IMR-90 (cell line): ENCODE measurements at regions not wholly inside any gene's neighbourhood (a gene's known extent, or its start where the extent isn't known, plus 50 kb on each side); places are given as distances from the start of the nearest gene placed in this dataset.

Experiments used
- ATAC-seq: fragments of 200-7000 bp; cut with Tn5 transposase; 2 replicates; pipeline ENCODE4 v1.9.1; 2020; ENCODE audit warnings: low read depth, mild to moderate bottlenecking, moderate library complexity
- BruUV-seq: library from RNA; stranded (reverse); fragments of 400-500 nt; replicated peaks from 2 replicates; lab custom pipeline; 2021; lab: Mats Ljungman, UMichigan
- CTCF ChIA-PET: fragments of 300-600 bp; formaldehyde crosslinking; extraction: SDS; loops from one replicate; lab custom pipeline; 2021; ENCODE audit warnings: antibody characterized with exemption; lab: Yijun Ruan, JAX
- POLR2A ChIA-PET: fragments of 300-600 bp; sonication (Branson Sonifier 250); formaldehyde crosslinking; loops from one replicate; lab custom pipeline; 2022; ENCODE audit warnings: antibody characterized with exemption; ENCODE audit not compliant: unreplicated experiment; lab: Charles Lee
- DNase-seq: peaks from one replicate; pipeline ENCODE4 v3.0.0; 2013
- H2AFZ ChIP-seq: replicated peaks from 2 replicates; pipeline ENCODE3; 2013; ENCODE audit warnings: low read length, mild to moderate bottlenecking; ENCODE audit not compliant: poor library complexity
- H2AK5ac ChIP-seq: 2 replicates; pipeline ENCODE4 v1.6.1; 2013; ENCODE audit warnings: low read depth, low read length, inconsistent platforms
- H2AK9ac ChIP-seq: replicated peaks from 2 replicates; pipeline ENCODE3; 2013; ENCODE audit warnings: mild to moderate bottlenecking, low read depth, low read length, moderate library complexity; ENCODE audit not compliant: poor library complexity
- H2BK120ac ChIP-seq: 2 replicates; pipeline ENCODE4 v1.6.1; 2013; ENCODE audit warnings: low read depth, low read length, inconsistent platforms
- H2BK15ac ChIP-seq: 3 replicates; pipeline ENCODE4 v1.6.1; 2013; ENCODE audit warnings: low read depth, low read length, inconsistent platforms
- H2BK20ac ChIP-seq: 2 replicates; pipeline ENCODE4 v1.6.1; 2013; ENCODE audit warnings: low read depth, mild to moderate bottlenecking, inconsistent platforms, low read length, moderate library complexity
- H2BK5ac ChIP-seq: 2 replicates; pipeline ENCODE4 v1.6.1; 2013; ENCODE audit warnings: mild to moderate bottlenecking, low read depth, low read length, inconsistent platforms; ENCODE audit not compliant: poor library complexity, severe bottlenecking
- H3K14ac ChIP-seq: replicated peaks from 2 replicates; pipeline ENCODE4 v1.6.1; 2013; ENCODE audit warnings: low read depth, low read length, inconsistent platforms
- H3K18ac ChIP-seq: 2 replicates; pipeline ENCODE4 v1.6.1; 2013; ENCODE audit warnings: low read depth, low read length, control low read depth
- H3K23ac ChIP-seq: 2 replicates; pipeline ENCODE4 v1.6.1; 2013; ENCODE audit warnings: low read depth, low read length, inconsistent platforms
- H3K27ac ChIP-seq: 2 replicates; pipeline ENCODE4 v1.5.1; 2013; ENCODE audit warnings: mild to moderate bottlenecking, control low read depth, low read length; ENCODE audit not compliant: insufficient read depth
- H3K27me3 ChIP-seq: 2 replicates; pipeline ENCODE4 v1.6.1; 2013; ENCODE audit warnings: low read length; ENCODE audit not compliant: control insufficient read depth, insufficient read depth
- H3K36me3 ChIP-seq: 2 replicates; pipeline ENCODE4 v1.6.1; 2013; ENCODE audit warnings: low read length, mixed read lengths; ENCODE audit not compliant: control insufficient read depth, insufficient read depth
- H3K4ac ChIP-seq: 2 replicates; pipeline ENCODE4 v1.6.1; 2013; ENCODE audit warnings: low read depth, low read length, inconsistent platforms
- H3K4me1 ChIP-seq: 2 replicates; pipeline ENCODE4 v1.6.1; 2013; ENCODE audit warnings: low read length, mixed read lengths; ENCODE audit not compliant: control insufficient read depth, insufficient read depth
- H3K4me2 ChIP-seq: 2 replicates; pipeline ENCODE4 v1.6.1; 2013; ENCODE audit warnings: low read depth, mild to moderate bottlenecking, control low read depth, low read length, moderate library complexity
- H3K4me3 ChIP-seq: 2 replicates; pipeline ENCODE4 v1.5.1; 2013; ENCODE audit warnings: low read depth, mild to moderate bottlenecking, control low read depth, low read length, moderate library complexity; ENCODE audit not compliant: insufficient read depth
- H3K56ac ChIP-seq: 2 replicates; pipeline ENCODE4 v1.6.1; 2013; ENCODE audit warnings: low read length, inconsistent platforms; ENCODE audit not compliant: insufficient read depth; ENCODE audit errors: extremely low read depth
- H3K79me1 ChIP-seq, 2 experiments: 2 replicates each; pipeline ENCODE4 v1.6.1; 2013; ENCODE audit warnings: low read length in 2 of 2, inconsistent platforms in 1 of 2, low read depth in 1 of 2
- H3K9ac ChIP-seq: 2 replicates; pipeline ENCODE4 v1.6.1; 2013; ENCODE audit warnings: low read depth, low read length, control low read depth
- H3K9me1 ChIP-seq: 2 replicates; pipeline ENCODE4 v1.6.1; 2013; ENCODE audit warnings: low read length, inconsistent platforms; ENCODE audit not compliant: insufficient read depth
- H3K9me3 ChIP-seq: 2 replicates; pipeline ENCODE4 v1.6.1; 2013; ENCODE audit warnings: low read length; ENCODE audit not compliant: control insufficient read depth, insufficient read depth
- H4K20me1 ChIP-seq: 2 replicates; pipeline ENCODE4 v1.6.1; 2013; ENCODE audit warnings: low read length, inconsistent platforms; ENCODE audit not compliant: insufficient read depth
- H4K5ac ChIP-seq: 2 replicates; pipeline ENCODE4 v1.6.1; 2013; ENCODE audit warnings: mild to moderate bottlenecking, low read depth, low read length, control low read depth
- H4K8ac ChIP-seq, 2 experiments: 2 replicates each; pipeline ENCODE4 v1.6.1; 2013; ENCODE audit warnings: low read depth in 2 of 2, low read length in 2 of 2, control low read depth in 1 of 2, inconsistent platforms in 1 of 2
- H4K91ac ChIP-seq: 2 replicates; pipeline ENCODE4 v1.6.1; 2013; ENCODE audit warnings: low read depth, low read length, inconsistent platforms; ENCODE audit not compliant: insufficient read depth
- BHLHE40 ChIP-seq: fragments of 150-350 bp; IDR thresholded peaks from 2 replicates; pipeline ENCODE4 v1.6.1; 2016; ENCODE audit warnings: mild to moderate bottlenecking, low read depth, low read length
- CEBPB ChIP-seq: IDR thresholded peaks from 2 replicates; pipeline ENCODE4 v1.6.1; 2012; ENCODE audit warnings: low read depth, low read length, improper control_type of control experiment
- CHD1 ChIP-seq: IDR thresholded peaks from 2 replicates; pipeline ENCODE4 v1.6.1; 2012; ENCODE audit warnings: low read depth, low read length, improper control_type of control experiment
- CTCF ChIP-seq: conservative IDR thresholded peaks from 2 replicates; pipeline ENCODE4 v1.5.1; 2012; ENCODE audit warnings: mild to moderate bottlenecking, low read depth, low read length, improper control_type of control experiment
- ELK1 ChIP-seq: fragments of 150-350 bp; IDR thresholded peaks from 2 replicates; pipeline ENCODE4 v1.6.1; 2016; ENCODE audit warnings: low read depth, mild to moderate bottlenecking, low read length, moderate library complexity, borderline replicate concordance
- FOS ChIP-seq: fragments of 150-350 bp; IDR thresholded peaks from 2 replicates; pipeline ENCODE4 v1.6.1; 2016; ENCODE audit warnings: low read depth, low read length
- MAFK ChIP-seq: IDR thresholded peaks from 2 replicates; pipeline ENCODE4 v1.6.1; 2012; ENCODE audit warnings: low read depth, low read length, improper control_type of control experiment
- MAZ ChIP-seq: IDR thresholded peaks from 2 replicates; pipeline ENCODE4 v1.6.1; 2012; ENCODE audit warnings: low read depth, mild to moderate bottlenecking, low read length, improper control_type of control experiment, moderate library complexity, borderline replicate concordance
- MXI1 ChIP-seq: IDR thresholded peaks from 2 replicates; pipeline ENCODE4 v1.6.1; 2012; ENCODE audit warnings: low read depth, mild to moderate bottlenecking, low read length, moderate library complexity, borderline replicate concordance
- NFE2L2 ChIP-seq: fragments of 150-350 bp; IDR thresholded peaks from 2 replicates; pipeline ENCODE4 v1.6.1; 2016; ENCODE audit warnings: low read depth, mild to moderate bottlenecking, low read length
- POLR2A ChIP-seq: IDR thresholded peaks from 2 replicates; pipeline ENCODE4 v1.6.1; 2012; ENCODE audit warnings: mild to moderate bottlenecking, low read depth, low read length
- RAD21 ChIP-seq: IDR thresholded peaks from 2 replicates; pipeline ENCODE4 v1.6.1; 2012; ENCODE audit warnings: low read length, improper control_type of control experiment
- RCOR1 ChIP-seq: IDR thresholded peaks from 2 replicates; pipeline ENCODE4 v1.6.1; 2012; ENCODE audit warnings: mild to moderate bottlenecking, low read length, improper control_type of control experiment; ENCODE audit not compliant: insufficient replicate concordance
- RFX5 ChIP-seq: IDR thresholded peaks from 2 replicates; pipeline ENCODE4 v1.8.0; 2012; ENCODE audit warnings: low read depth, mild to moderate bottlenecking, low read length, moderate library complexity
- SMC3 ChIP-seq: fragments of 150-350 bp; IDR thresholded peaks from 2 replicates; pipeline ENCODE4 v1.6.1; 2016; ENCODE audit warnings: low read depth, mild to moderate bottlenecking, antibody characterized with exemption, low read length, moderate library complexity
- USF2 ChIP-seq: fragments of 150-350 bp; IDR thresholded peaks from 2 replicates; pipeline ENCODE4 v1.6.1; 2017; ENCODE audit warnings: mild to moderate bottlenecking, antibody characterized with exemption, low read length, low read depth
- WGBS, 2 experiments: methylation state at CpG; one replicate each; pipeline versions ENCODE4 v1.1.5 to v1.1.7; 2013; ENCODE audit warnings: missing lambda C conversion rate in 2 of 2; ENCODE audit not compliant: insufficient read length in 1 of 2; ENCODE audit errors: extremely low coverage in 2 of 2; 5-methylcytosine and 5-hydroxymethylcytosine counted together
- dilution Hi-C: fragments of 300-500 bp; cut with HindIII; formaldehyde crosslinking; loops from one replicate; pipeline ENCODE4 v1.14.3; 2018; ENCODE audit warnings: low sequenced_read_pairs; ENCODE audit not compliant: unreplicated experiment
- in situ Hi-C: fragments of 300-500 bp; cut with MboI; formaldehyde crosslinking; loops from 3 replicates; pipeline ENCODE4 v1.14.3; 2019; ENCODE audit warnings: low sequenced_read_pairs, inconsistent platforms, mixed read lengths
- intact Hi-C: fragments of 100-400 bp; cut with micrococcal nuclease; formaldehyde crosslinking; loops from 2 replicates; pipeline ENCODE4 v1.10.0; 2022

GRCh38 chr2:129277585-129277981 is 701.9 kb upstream of the RAB6C start:
- peaks cover 17% of the 10 kb centered on the region for H3K9me3 ChIP-seq
- H2BK20ac ChIP-seq = no peak overlapping the region
- no peak overlapping the region for H2BK15ac ChIP-seq
- no peaks in the 10 kb centered on the region for H3K4me1 ChIP-seq
- no peak overlapping the region for H3K18ac ChIP-seq
- no peak overlapping the region for H4K8ac ChIP-seq
- H3K23ac ChIP-seq = no peak overlapping the region
- no peak overlapping the region for H4K91ac ChIP-seq
- H3K9ac ChIP-seq = no peak overlapping the region
- no peak overlapping the region for H3K56ac ChIP-seq
- CTCF ChIA-PET = no interaction called here
- no CpG with 5 or more reads among the region's 2 CpGs for WGBS, 2 experiments
- no peak overlapping the region for H3K4me3 ChIP-seq
- H4K20me1 ChIP-seq = no peaks in the 10 kb centered on the region
- H3K27me3 ChIP-seq = no peaks in the 10 kb centered on the region
- no peak overlapping the region for H3K4me2 ChIP-seq
- TF ChIP-seq USF2 (no peak), CEBPB (no peak), RFX5 (no peak), MXI1 (no peak), RCOR1 (no peak), CHD1 (no peak), MAFK (no peak), SMC3 (no peak), ELK1 (no peak), MAZ (no peak), RAD21 (no peak), POLR2A (no peak), NFE2L2 (no peak), CTCF (no peak), BHLHE40 (no peak), FOS (no peak)
- no peak for ATAC-seq
- no peaks in the 10 kb centered on the region for H3K79me1 ChIP-seq
- DNase-seq = no peak
- H2AK9ac ChIP-seq = no peak overlapping the region
- no peak overlapping the region for H3K27ac ChIP-seq
- no peak overlapping the region for H3K14ac ChIP-seq
- H3K36me3 ChIP-seq = no peaks in the 10 kb centered on the region
- no peak overlapping the region for H4K5ac ChIP-seq
- in situ Hi-C loops (no loop called here), intact Hi-C loops (no loop called here), dilution Hi-C loops (no loop called here)
- no TSS peak for BruUV-seq
- no peak overlapping the region for H2BK120ac ChIP-seq
- no peaks in the 10 kb centered on the region for H3K9me1 ChIP-seq
- H2AK5ac ChIP-seq = no peak overlapping the region
- H3K4ac ChIP-seq = no peak overlapping the region
- no peak overlapping the region for H2AFZ ChIP-seq
- H2BK5ac ChIP-seq = no peak overlapping the region
- POLR2A ChIA-PET = no interaction called here
